ENCODE measurements at regions not wholly inside any gene's neighbourhood (a gene's known extent, or its start where the extent isn't known, plus 50 kb on each side); places are given as distances from the start of the nearest gene placed in this dataset.
"Not testable (repeated sequence)": the region's sequence is repeated elsewhere in the genome, so short reads cannot be mapped to it uniquely, and the experiment has no call there.

DNA sequence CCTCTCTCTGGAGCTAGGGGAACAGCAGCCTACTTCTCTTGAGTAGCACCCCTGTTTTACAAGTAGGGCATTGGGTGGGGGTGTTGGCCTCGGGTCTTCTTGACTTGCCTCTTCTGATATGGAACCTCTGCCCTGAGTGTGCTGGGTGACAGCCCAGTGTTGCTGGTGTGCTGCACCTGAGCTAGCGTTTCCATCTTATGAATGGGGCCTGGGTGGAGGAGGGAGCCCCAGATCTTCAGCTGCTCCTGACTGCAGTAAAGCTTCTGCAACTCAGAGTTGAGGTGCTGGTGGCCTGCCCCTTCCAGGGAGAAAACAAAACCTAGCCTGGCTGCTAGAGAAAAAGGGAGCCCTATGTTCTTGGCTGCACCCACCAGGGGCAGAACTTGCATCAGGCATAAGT, 202.5 kb upstream of the SHH start:
- no peak for DNase-seq (ENCODE audit: low read depth, low spot score)
- no peak overlapping the region for H3K27ac ChIP-seq

GRCh38 chr7:156014201-156014600, 201.9 kb upstream of the SHH start:
- no peak overlapping the region for H3K27ac ChIP-seq
- DNase-seq (ENCODE audit: low read depth, low spot score): no peak

DNA sequence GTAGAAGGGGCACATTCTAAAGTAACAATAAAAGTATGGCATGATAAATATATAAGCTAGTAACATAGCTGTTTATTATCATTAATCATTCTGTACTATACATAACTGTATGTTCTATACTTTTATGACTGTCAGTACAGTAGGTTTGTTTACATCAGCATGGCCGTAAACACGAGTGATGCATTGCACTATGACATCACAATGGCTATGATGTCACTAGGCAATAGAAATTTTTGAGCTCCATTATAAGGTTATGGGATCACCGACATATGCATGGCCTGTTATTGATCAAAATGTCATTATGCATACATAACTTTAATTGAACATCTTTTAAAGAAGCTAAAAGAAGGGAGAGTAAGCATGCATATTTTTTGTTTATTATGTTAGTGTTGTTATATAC, 200.1 kb upstream of the SHH start:
- no peak overlapping the region for H3K27ac ChIP-seq
- DNase-seq (ENCODE audit: low read depth, low spot score): no peak

DNA sequence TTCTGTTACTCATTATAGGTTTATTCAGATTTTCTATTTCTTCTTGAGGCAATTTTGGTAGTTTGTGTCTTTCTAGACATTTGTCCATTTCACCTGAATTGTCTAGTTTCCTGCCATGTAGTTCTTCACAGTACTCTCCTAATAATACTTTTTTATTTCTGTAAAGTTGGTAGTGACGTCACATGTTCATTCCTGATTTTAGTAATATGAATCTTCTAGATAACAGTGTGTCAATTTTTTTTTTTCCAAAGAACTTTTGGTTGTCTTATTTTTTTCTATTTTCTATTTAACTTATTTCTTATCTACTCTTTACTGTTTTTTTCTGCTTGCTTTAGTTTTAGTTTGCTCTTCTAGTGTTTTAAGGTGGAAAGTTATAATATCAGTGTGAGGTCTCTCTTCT, 197.3 kb upstream of the SHH start:
- no peak overlapping the region for H3K27ac ChIP-seq
- DNase-seq (ENCODE audit: low read depth, low spot score): no peak

- not testable (repeated sequence) for DNase-seq (ENCODE audit: low read depth, low spot score)
Observed at GRCh38 chr7:156006876-156007275, 194.6 kb upstream of the SHH start.

GRCh38 chr7:156006024-156006423, 193.8 kb upstream of the SHH start:
- no peak for DNase-seq (ENCODE audit: low read depth, low spot score)
- no peak overlapping the region for H3K27ac ChIP-seq

More at GRCh38 chr7:156006876-156007275, 194.6 kb upstream of the SHH start:
- H3K27ac ChIP-seq: not testable (repeated sequence)

DNA sequence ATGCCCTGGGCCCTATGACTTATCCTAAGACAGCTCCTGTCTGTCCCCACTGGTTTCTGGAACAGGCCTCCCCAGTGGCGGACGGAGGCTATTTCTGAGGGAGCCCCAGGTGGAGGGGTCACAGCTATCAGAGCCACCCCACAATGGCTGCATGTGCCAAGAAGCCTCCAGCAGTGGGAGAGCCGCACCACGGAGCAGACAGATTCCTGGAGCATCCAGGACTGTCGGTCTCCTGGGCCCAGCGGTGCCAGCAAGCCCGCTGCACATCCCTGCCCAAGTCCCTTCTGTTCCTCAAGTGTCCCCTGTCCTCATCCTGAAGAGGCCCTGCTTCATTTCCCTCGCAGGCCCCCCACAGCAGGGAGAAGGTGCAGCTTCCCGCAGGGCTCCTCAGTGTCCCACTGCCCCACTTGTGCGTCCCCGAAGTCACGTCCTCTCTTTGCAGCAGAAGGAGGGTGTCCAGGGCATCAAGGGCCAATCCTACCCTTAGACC, 193.0 kb upstream of the SHH start:
- DNase-seq (ENCODE audit: low read depth, low spot score): no peak
- H3K27ac ChIP-seq: no peak overlapping the region

DNA sequence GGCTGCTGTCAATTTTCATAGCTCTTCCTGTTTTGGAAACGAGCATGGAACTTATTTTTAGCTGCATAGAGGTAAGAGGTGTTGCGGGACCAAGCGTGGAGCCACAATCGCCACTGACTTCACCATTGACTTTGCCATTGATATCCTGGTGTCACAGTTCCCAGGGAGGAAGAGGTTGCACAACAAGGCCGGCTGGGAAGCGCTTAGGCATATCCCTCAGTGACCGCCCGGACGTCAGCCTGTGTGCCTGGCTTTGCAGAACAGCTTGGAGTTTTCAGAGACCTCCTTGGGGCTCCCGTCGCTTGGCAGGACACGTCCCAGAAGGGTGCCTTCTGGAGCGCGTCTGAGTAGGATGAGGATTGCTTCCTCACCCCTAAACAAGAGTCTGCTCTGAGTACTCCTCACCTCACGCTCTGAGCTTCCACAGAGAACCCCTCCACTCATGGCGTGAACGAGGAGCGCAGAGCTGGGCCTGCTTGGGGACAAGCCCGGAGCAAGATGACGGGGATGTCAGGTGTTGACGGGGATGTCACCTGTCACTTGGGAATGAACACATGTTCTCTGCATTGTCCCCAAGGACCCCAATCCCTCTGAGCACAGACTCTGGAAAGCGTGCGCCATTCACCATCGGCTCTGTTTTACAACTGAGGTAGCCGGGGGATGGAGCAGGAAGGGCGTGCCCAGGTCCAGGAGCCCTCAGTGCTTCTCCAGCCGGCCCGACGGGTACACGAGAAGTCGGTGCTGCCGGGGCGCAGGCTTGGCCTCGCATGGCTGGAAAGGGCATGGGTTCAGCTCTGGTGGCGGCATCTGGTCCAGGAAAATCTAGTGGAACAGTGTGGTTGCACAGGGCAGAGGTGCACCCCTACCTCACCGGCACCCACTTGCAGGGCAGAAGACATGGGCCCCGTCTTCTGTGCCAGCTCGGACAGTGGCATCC, 192.3 kb upstream of the SHH start:
- DNase-seq (ENCODE audit: low read depth, low spot score): no peak
- H3K27ac ChIP-seq: no peak overlapping the region

DNA sequence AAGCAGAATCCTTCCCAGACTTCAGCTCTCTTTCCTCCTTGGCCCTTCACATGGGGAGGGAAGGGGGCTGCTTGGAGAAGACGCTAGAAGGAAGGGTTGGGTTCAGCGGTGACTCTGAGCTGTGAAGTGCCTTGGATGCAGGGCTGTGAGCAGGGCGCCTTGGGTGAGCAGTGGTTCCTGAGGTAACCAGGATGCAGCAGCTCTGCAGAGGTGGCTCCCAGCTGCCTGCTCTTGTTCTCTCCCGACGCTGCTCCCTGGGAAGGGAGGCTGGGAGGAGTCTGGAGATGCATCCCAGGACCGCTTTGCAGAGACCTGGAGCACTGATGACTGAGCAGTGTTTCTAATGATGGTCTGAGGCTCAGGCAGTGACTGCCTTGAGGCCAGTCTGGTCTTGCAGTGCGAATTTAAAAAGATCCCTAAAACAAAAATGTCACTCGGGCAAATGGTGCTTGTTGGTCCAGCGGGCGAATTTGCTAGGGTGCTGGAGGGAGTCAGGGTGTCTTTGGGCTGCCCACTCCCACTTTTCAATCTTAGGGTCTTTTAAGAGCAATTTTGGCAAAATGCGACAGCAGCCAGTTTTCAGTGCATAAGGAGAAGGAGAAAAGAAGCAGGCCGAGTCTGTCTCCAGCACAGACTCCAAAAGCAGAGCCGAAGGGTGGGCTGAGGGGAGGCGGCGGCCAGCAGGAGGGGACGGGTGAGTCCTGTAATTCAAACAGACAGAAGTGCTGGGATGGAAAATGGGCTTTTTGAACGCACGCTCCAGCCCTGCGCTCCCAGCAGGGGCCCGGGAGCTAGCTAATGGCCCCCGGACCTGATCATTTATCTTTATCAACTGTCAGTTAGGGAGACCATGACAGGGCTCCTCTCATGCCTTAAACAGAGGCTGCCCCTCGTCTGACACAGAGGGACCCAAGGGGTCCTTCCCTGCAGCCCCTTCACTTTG, 191.2 kb upstream of the SHH start:
- no peak overlapping the region for H3K27ac ChIP-seq
- DNase-seq (ENCODE audit: low read depth, low spot score): no peak

GRCh38 chr7:156002362-156003066, 190.3 kb upstream of the SHH start:
- no peak for DNase-seq (ENCODE audit: low read depth, low spot score)
- H3K27ac ChIP-seq: no peak overlapping the region

GRCh38 chr7:156001496-156002260, 189.4 kb upstream of the SHH start:
- no peak for DNase-seq (ENCODE audit: low read depth, low spot score)
- H3K27ac ChIP-seq: no peak overlapping the region

DNA sequence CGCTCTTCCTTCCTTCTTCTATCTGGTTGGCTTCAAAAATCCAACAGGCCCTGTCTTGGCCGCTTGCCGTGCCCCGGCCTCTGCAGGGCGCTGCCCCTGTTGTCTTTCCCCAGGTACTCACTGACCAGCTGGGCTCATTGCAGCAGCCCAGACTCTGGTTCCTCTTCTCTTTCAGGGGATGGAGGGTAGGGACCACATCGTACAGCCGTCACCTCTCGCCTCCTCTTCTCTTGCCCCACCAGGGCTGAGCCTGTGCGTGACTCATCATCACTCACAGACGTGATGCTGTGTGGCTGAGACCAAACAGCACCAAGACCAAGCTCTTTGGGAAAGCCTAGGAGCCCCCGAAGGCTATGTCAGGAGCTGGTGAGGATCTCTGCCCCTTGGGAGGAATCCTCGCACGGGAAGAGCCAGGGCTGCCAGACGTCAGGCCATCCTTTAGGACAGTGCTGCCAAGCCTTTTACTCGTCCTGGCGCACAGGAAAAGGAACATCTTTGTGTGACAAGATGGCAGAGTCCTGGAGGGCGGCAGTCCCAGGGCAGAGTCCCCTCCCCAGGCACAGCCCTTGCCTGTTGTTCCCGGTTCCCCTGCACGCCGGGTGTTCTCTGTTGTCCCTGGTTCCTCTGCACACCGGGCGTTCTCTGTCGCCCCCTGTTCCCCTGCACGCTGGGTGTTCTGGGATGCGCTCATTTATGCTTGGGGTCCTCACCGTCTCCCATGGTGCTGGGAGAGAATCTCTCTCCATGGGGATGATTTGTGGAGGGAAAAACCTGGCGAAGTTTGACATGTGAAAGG, 188.5 kb upstream of the SHH start:
- DNase-seq (ENCODE audit: low read depth, low spot score): no peak
- H3K27ac ChIP-seq: no peak overlapping the region

GRCh38 chr7:155999631-156000489, 187.6 kb upstream of the SHH start:
- no peak overlapping the region for H3K27ac ChIP-seq
- no peak for DNase-seq (ENCODE audit: low read depth, low spot score)

GRCh38 chr7:155998766-155999630, 186.7 kb upstream of the SHH start:
- H3K27ac ChIP-seq: no peak overlapping the region
- DNase-seq (ENCODE audit: low read depth, low spot score): no peak

DNA sequence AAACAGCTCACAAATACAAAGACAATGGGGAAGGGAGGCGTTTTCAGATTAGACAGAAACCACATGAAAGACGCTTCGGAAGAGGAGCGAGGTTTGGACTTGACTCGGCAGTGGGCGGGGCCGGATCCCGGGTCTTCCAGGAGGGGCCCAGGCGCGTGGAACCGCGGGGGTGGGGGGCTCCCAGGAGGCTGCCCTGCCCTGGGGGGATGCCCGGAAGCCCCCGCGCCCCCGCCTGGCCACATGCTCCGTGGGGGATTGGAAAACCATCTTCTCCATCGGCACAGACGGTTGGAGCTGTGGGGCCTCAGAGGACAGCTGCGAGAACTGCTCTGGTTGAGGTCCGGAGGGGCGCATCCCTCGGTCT, 186.0 kb upstream of the SHH start:
- H3K27ac ChIP-seq: no peak overlapping the region
- no peak for DNase-seq (ENCODE audit: low read depth, low spot score)

- DNase-seq (ENCODE audit: low read depth, low spot score): no peak
- no peak overlapping the region for H3K27ac ChIP-seq
Observed at GRCh38 chr7:155997431-155998327, 185.4 kb upstream of the SHH start.
